Body of pancreas (tissue), 4 donors: ENCODE measurements at regions not wholly inside any gene's neighbourhood (a gene's known extent, or its start where the extent isn't known, plus 50 kb on each side); places are given as distances from the start of the nearest gene placed in this dataset.

Source experiments
- ATAC-seq: fragments of 150-250 bp; one replicate; pipeline ENCODE4 v1.9.1; 2016
- DNase-seq, 4 donors: peaks; one replicate each; pipeline ENCODE4 v3.0.0-alpha.2; 2019
- H3K27ac ChIP-seq, 4 donors: fragments of 200-600 bp; sonication (generic); 1 replicate in 3 of 4; 2 replicates in 1 of 4; pipeline versions ENCODE4 v1.5.1 to v1.6.1; 2016 to 2019; ENCODE audit warnings: mild to moderate bottlenecking in 1 of 4, mixed read lengths in 1 of 4, moderate library complexity in 1 of 4
- H3K27me3 ChIP-seq, 2 donors: fragments of 200-600 bp; sonication (generic); one replicate each; pipeline ENCODE4 v1.6.0; 2016; ENCODE audit warnings: mild to moderate bottlenecking in 1 of 2
- H3K36me3 ChIP-seq, 2 donors: fragments of 200-600 bp; sonication (generic); replicated peaks in 1 of 2; 2 replicates each; pipeline ENCODE4 v1.5.1; 2016; ENCODE audit warnings: low read depth in 2 of 2; ENCODE audit not compliant: insufficient read depth in 1 of 2
- H3K4me1 ChIP-seq: fragments of 200-600 bp; sonication (generic); one replicate; pipeline ENCODE4 v1.6.0; 2016
- H3K4me3 ChIP-seq, 2 donors: fragments of 200-600 bp; sonication (generic); 1 replicate in 1 of 2; 2 replicates in 1 of 2; pipeline ENCODE4 v1.5.1; 2016 to 2019
- H3K9me3 ChIP-seq, 3 donors: fragments of 200-600 bp; sonication (generic); 1 replicate in 2 of 3; 2 replicates in 1 of 3; pipeline ENCODE4 v1.5.1; 2016
- POLR2A ChIP-seq, 3 donors: fragments of 450-650 bp; IDR thresholded peaks; one replicate each; pipeline ENCODE4 v1.6.1; 2016; ENCODE audit warnings: antibody characterized with exemption in 3 of 3, mild to moderate bottlenecking in 2 of 3
- WGBS, 2 donors: methylation state at CpG; one replicate each; pipeline ENCODE4 v1.1.5; 2017; 5-methylcytosine and 5-hydroxymethylcytosine counted together
- intact Hi-C: fragments of 100-400 bp; cut with DNase I; formaldehyde crosslinking; loops from one replicate; pipeline ENCODE4 v1.15.1; 2023
- TF ChIP-seq, protein P1 (sequence below), 7 experiments: fragments of 450-650 bp in 4 of 7; fragments of 200-600 bp in 3 of 7; sonication (generic) in 3 of 7; IDR thresholded peaks; one replicate each; pipeline ENCODE4 v1.5.1; 2016 to 2019; ENCODE audit warnings: antibody characterized with exemption in 7 of 7

- ATAC-seq = no peak
- no peaks in the 10 kb centered on the region for H3K9me3 ChIP-seq
- intact Hi-C loops = no loop called here
- WGBS, 2 donors = 83 to 87% methylated on average over 3 of the region's 3 CpGs
- DNase-seq = no peak
- H3K27me3 ChIP-seq = no peaks in the 10 kb centered on the region
- H3K4me1 ChIP-seq = no peaks in the 10 kb centered on the region
- no peaks in the 10 kb centered on the region for H3K36me3 ChIP-seq
- no peak overlapping the region for H3K27ac ChIP-seq
- no peak overlapping the region for H3K4me3 ChIP-seq
- TF ChIP-seq, protein P1, sequence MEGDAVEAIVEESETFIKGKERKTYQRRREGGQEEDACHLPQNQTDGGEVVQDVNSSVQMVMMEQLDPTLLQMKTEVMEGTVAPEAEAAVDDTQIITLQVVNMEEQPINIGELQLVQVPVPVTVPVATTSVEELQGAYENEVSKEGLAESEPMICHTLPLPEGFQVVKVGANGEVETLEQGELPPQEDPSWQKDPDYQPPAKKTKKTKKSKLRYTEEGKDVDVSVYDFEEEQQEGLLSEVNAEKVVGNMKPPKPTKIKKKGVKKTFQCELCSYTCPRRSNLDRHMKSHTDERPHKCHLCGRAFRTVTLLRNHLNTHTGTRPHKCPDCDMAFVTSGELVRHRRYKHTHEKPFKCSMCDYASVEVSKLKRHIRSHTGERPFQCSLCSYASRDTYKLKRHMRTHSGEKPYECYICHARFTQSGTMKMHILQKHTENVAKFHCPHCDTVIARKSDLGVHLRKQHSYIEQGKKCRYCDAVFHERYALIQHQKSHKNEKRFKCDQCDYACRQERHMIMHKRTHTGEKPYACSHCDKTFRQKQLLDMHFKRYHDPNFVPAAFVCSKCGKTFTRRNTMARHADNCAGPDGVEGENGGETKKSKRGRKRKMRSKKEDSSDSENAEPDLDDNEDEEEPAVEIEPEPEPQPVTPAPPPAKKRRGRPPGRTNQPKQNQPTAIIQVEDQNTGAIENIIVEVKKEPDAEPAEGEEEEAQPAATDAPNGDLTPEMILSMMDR (IDR thresholded peaks at IDR 0.05) = no peak
These were observed 496.2 kb upstream of the NRXN1 start for GRCh38 chr2:51528156-51528555.

GRCh38 chr2:51526766-51527165, 494.8 kb upstream of the NRXN1 start:
- Histone ChIP-seq H3K4me1 (no peaks in the 10 kb centered on the region), H3K27ac (no peak overlapping the region), H3K27me3 (no peaks in the 10 kb centered on the region), H3K4me3 (no peak overlapping the region), H3K9me3 (no peaks in the 10 kb centered on the region), H3K36me3 (no peaks in the 10 kb centered on the region)
- ATAC-seq (no peak), DNase-seq (no peak)
- TF ChIP-seq, protein P1 (IDR thresholded peaks at IDR 0.05) = no peak
- intact Hi-C loops = no loop called here
- WGBS, 2 donors = 57 to 70% methylated on average over 2 of the region's 2 CpGs

DNA sequence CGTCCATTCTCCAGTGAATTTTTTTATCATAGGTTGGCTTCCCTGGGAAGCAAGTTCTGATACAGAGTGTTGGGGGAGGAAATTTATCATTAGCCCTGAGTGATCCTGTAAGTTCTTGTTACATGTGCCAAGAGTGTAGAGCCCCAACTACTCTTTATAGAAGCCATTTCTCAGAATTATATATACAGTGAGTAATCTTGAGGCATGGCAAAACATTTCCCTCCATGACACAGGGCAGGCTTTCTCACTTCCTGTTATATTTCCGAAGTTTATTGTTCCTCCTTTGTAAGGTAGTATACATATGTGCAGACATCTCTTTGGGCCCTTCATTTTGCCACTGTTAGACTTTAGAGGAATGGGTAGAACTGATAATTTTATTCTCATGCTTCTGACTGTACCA, 484.7 kb upstream of the NRXN1 start:
- Histone ChIP-seq H3K27ac (no peak overlapping the region), H3K27me3 (no peaks in the 10 kb centered on the region), H3K4me1 (no peaks in the 10 kb centered on the region), H3K9me3 (no peaks in the 10 kb centered on the region), H3K36me3 (no peaks in the 10 kb centered on the region), H3K4me3 (no peak overlapping the region)
- intact Hi-C loops = no loop called here
- TF ChIP-seq, protein P1 (IDR thresholded peaks at IDR 0.05) = no peak
- TF ChIP-seq POLR2A (IDR thresholded peaks at IDR 0.05) = no peak
- ATAC-seq (no peak), DNase-seq (no peak)
- 57 to 62% methylated on average over 2 of the region's 2 CpGs for WGBS, 2 donors

GRCh38 chr2:51511002-51511401, 479.1 kb upstream of the NRXN1 start:
- no peak overlapping the region for H3K4me3 ChIP-seq
- ATAC-seq (no peak), DNase-seq (no peak)
- TF ChIP-seq, protein P1 (IDR thresholded peaks at IDR 0.05) = no peak
- TF ChIP-seq POLR2A (IDR thresholded peaks at IDR 0.05) = no peak
- intact Hi-C loops = no loop called here
- H3K4me1 ChIP-seq = no peaks in the 10 kb centered on the region
- H3K27ac ChIP-seq = no peak overlapping the region
- no peaks in the 10 kb centered on the region for H3K27me3 ChIP-seq
- no peaks in the 10 kb centered on the region for H3K36me3 ChIP-seq
- 75 to 84% methylated on average over 4 of the region's 4 CpGs for WGBS, 2 donors
- no peaks in the 10 kb centered on the region for H3K9me3 ChIP-seq

GRCh38 chr2:51510303-51510702, 478.4 kb upstream of the NRXN1 start:
- Histone ChIP-seq H3K4me3 (no peak overlapping the region), H3K27ac (no peak overlapping the region), H3K27me3 (no peaks in the 10 kb centered on the region), H3K36me3 (no peaks in the 10 kb centered on the region), H3K4me1 (no peaks in the 10 kb centered on the region), H3K9me3 (no peaks in the 10 kb centered on the region)
- WGBS, 2 donors = 53 to 63% methylated on average over 3 of the region's 3 CpGs
- DNase-seq = no peak
- intact Hi-C loops = no loop called here
- TF ChIP-seq POLR2A (IDR thresholded peaks at IDR 0.05) = no peak
- TF ChIP-seq, protein P1 (IDR thresholded peaks at IDR 0.05) = no peak
- no peak for ATAC-seq
